B cell (primary cell): ENCODE measurements at regions not wholly inside any gene's neighbourhood (a gene's known extent, or its start where the extent isn't known, plus 50 kb on each side); places are given as distances from the start of the nearest gene placed in this dataset.

Experiments used
- EZH2 ChIP-seq: IDR thresholded peaks from 2 replicates; pipeline ENCODE4 v1.6.1; 2012; ENCODE audit warnings: borderline replicate concordance, low read depth, mild to moderate bottlenecking, moderate library complexity, low read length; ENCODE audit not compliant: insufficient read depth, poor library complexity, severe bottlenecking
- TF ChIP-seq, protein P1 (sequence below): fragments of 200-600 bp; IDR thresholded peaks from one replicate; pipeline ENCODE4 v1.8.0; 2022; ENCODE audit warnings: antibody characterized with exemption, mild to moderate bottlenecking

DNA sequence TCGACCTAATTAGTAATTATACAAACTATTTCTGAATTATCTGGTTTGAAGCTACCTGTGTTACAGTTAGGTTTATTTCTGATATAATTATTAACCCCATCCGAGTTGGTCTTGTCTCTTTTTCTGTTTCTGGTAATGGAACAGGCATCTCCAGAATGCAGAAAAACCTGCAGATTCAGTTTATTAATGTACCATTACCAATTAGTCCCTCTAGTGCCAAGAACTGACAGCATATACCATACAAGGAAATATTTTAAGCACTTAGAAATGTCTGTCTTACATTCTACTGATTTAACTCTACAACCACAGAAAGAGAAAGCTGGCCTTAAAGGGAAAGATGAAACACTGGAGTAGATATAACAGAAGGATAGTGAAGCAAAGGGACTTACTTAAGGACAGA is 570.6 kb downstream of the CENPC start:
- TF ChIP-seq, protein P1, sequence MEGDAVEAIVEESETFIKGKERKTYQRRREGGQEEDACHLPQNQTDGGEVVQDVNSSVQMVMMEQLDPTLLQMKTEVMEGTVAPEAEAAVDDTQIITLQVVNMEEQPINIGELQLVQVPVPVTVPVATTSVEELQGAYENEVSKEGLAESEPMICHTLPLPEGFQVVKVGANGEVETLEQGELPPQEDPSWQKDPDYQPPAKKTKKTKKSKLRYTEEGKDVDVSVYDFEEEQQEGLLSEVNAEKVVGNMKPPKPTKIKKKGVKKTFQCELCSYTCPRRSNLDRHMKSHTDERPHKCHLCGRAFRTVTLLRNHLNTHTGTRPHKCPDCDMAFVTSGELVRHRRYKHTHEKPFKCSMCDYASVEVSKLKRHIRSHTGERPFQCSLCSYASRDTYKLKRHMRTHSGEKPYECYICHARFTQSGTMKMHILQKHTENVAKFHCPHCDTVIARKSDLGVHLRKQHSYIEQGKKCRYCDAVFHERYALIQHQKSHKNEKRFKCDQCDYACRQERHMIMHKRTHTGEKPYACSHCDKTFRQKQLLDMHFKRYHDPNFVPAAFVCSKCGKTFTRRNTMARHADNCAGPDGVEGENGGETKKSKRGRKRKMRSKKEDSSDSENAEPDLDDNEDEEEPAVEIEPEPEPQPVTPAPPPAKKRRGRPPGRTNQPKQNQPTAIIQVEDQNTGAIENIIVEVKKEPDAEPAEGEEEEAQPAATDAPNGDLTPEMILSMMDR, result no peak
- no peak for TF ChIP-seq EZH2
